Duodenal mucosa (tissue), 2 donors: ENCODE measurements at regions not wholly inside any gene's neighbourhood (a gene's known extent, or its start where the extent isn't known, plus 50 kb on each side); places are given as distances from the start of the nearest gene placed in this dataset.

Experiments
- H3K27ac ChIP-seq: one replicate; pipeline ENCODE4 v1.7.0; 2013; ENCODE audit warnings: low read depth, low read length
- H3K27me3 ChIP-seq, 2 donors: one replicate each; pipeline ENCODE4 v1.7.0; 2013; ENCODE audit warnings: low read length in 2 of 2, control low read depth in 1 of 2; ENCODE audit not compliant: insufficient read depth in 2 of 2, control insufficient read depth in 1 of 2
- H3K36me3 ChIP-seq, 2 donors: one replicate each; pipeline ENCODE4 v1.7.0; 2013; ENCODE audit warnings: low read length in 2 of 2, control low read depth in 1 of 2; ENCODE audit not compliant: insufficient read depth in 2 of 2, control insufficient read depth in 1 of 2
- H3K4me1 ChIP-seq, 2 donors: one replicate each; pipeline ENCODE4 v1.7.0; 2013; ENCODE audit warnings: low read length in 2 of 2, control low read depth in 1 of 2; ENCODE audit not compliant: insufficient read depth in 2 of 2, control insufficient read depth in 1 of 2
- H3K4me3 ChIP-seq, 2 donors: one replicate each; pipeline ENCODE4 v1.7.0; 2013; ENCODE audit warnings: low read length in 2 of 2, low read depth in 1 of 2
- H3K9ac ChIP-seq, 2 donors: one replicate each; pipeline ENCODE4 v1.7.0; 2013; ENCODE audit warnings: low read length in 2 of 2, low read depth in 1 of 2
- H3K9me3 ChIP-seq, 2 donors: one replicate each; pipeline ENCODE4 v1.7.0; 2013; ENCODE audit warnings: low read length in 2 of 2, control low read depth in 1 of 2; ENCODE audit not compliant: control insufficient read depth in 1 of 2

- no peaks in the 10 kb centered on the region for H3K4me1 ChIP-seq
- H3K36me3 ChIP-seq, result no peaks in the 10 kb centered on the region
- no peak overlapping the region for H3K27ac ChIP-seq
- no peak overlapping the region for H3K9ac ChIP-seq
- no peak overlapping the region for H3K4me3 ChIP-seq
- no peaks in the 10 kb centered on the region for H3K27me3 ChIP-seq
- no peaks in the 10 kb centered on the region for H3K9me3 ChIP-seq
These were observed 183.6 kb upstream of the NR5A2 start for GRCh38 chr1:199843861-199844260.

DNA sequence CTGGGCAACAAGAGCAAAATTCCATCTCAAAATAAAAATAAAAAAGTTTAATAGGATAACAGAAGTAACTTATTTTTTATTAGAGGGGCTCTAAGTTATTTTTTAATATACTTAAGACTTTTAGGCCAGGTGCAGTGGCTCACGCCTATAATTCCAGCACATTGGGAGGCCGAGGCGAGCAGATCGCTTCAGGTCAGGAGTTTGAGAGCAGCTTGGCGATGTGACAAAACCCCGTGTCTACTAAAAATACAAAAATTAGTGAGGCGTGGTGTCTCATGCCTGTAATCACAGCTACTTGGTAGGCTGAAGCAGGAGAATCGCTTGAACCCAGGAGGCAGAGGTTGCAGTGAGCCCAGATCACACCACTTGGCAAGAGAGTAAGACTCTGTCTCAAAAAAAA is 180.5 kb upstream of the NR5A2 start:
- Histone ChIP-seq H3K9ac (no peak overlapping the region), H3K9me3 (no peaks in the 10 kb centered on the region), H3K36me3 (no peaks in the 10 kb centered on the region), H3K4me1 (no peaks in the 10 kb centered on the region), H3K27ac (no peak overlapping the region), H3K4me3 (no peak overlapping the region), H3K27me3 (no peaks in the 10 kb centered on the region)

GRCh38 chr1:199851439-199852140 is 175.9 kb upstream of the NR5A2 start:
- Histone ChIP-seq H3K27me3 (no peaks in the 10 kb centered on the region), H3K4me3 (no peak overlapping the region), H3K36me3 (no peaks in the 10 kb centered on the region), H3K9me3 (no peaks in the 10 kb centered on the region), H3K27ac (no peak overlapping the region), H3K9ac (no peak overlapping the region), H3K4me1 (no peaks in the 10 kb centered on the region)

DNA sequence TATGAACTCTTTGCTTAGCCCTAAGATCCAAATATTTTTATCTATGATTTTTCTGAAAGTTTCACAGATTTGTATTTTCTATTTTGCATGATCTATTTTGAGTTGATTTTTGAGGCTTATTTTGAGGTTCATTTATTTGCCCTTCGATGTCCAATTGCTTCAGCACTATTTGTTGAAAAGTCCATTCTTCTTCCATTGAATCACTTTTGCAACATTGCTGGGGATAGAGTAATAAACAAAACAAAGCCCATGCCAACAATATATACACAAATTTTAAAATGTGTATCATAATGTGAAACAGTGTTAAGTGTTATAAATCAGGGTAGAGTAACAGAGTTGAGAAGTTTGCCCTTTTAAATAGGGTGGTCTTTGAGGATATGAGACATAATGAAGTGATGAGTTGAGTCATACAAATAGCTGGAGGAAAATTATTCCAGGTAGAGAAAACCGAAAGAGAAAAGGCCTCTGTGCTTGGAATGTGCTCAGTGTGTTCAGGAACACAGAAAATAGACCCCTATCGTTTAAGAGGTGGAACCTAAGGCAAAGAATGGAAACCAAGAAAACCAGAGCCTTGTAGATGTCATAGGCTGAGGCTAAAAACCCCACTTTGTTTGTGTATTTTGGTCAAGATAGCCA is 172.7 kb upstream of the NR5A2 start:
- H3K36me3 ChIP-seq, result no peaks in the 10 kb centered on the region
- no peak overlapping the region for H3K9ac ChIP-seq
- no peaks in the 10 kb centered on the region for H3K27me3 ChIP-seq

GRCh38 chr1:199855580-199855979 is 171.9 kb upstream of the NR5A2 start:
- Histone ChIP-seq H3K36me3 (no peaks in the 10 kb centered on the region), H3K4me1 (no peaks in the 10 kb centered on the region), H3K27me3 (no peaks in the 10 kb centered on the region), H3K4me3 (no peak overlapping the region), H3K9ac (no peak overlapping the region), H3K9me3 (no peaks in the 10 kb centered on the region), H3K27ac (no peak overlapping the region)

More for the DNA sequence above, 172.7 kb upstream of the NR5A2 start:
- Histone ChIP-seq H3K9me3 (no peaks in the 10 kb centered on the region), H3K4me1 (no peaks in the 10 kb centered on the region), H3K4me3 (no peak overlapping the region), H3K27ac (no peak overlapping the region)

DNA sequence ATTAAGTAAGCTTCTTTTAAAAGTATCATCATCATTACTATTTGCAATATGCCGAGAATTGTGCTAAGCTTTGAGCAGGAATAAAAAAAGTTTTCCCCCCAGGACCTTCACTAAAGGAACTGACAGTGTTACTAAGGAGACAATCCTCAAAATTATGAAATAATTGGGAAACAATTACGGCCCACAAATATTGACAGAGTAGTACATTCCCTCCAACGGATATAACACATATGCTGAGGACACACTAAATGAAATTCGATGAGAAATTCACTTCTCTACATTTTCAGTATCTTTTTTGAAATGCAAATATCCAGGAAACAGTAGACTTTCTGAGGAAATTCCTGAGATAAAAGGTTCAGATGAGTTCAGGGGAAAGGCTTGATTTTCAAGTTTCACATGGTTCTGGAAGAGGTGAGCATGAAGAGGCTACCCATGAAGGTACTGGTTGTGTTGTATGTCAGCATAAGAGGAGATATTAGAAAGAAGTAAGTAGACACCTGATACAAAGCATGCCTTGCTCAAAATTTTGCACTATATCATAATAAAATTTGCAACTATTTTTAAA is 171.2 kb upstream of the NR5A2 start:
- no peaks in the 10 kb centered on the region for H3K36me3 ChIP-seq

DNA sequence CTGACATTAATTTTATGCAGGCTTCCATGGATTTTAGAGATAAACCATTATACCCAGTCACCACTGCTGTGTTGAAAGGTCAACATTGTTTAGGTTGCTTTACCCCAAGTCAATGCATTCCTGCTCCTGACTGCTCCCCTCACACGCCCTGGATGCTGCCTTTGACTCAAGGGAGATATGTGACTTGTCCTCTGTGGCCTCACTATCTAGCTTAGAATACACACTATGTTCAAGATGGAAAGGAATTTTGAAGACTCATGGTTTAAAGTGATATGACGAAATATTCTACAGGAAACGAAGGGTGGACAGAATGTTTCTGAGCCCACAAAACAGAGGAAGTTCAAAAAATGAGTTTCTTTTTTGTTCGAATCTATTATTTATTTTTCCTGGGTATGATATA is 170.4 kb upstream of the NR5A2 start:
- Histone ChIP-seq H3K27ac (no peak overlapping the region), H3K27me3 (no peaks in the 10 kb centered on the region), H3K4me3 (no peak overlapping the region), H3K36me3 (no peaks in the 10 kb centered on the region), H3K4me1 (no peaks in the 10 kb centered on the region), H3K9ac (no peak overlapping the region), H3K9me3 (no peaks in the 10 kb centered on the region)

More for the DNA sequence above, 171.2 kb upstream of the NR5A2 start:
- Histone ChIP-seq H3K9ac (no peak overlapping the region), H3K27ac (no peak overlapping the region), H3K27me3 (no peaks in the 10 kb centered on the region), H3K4me1 (no peaks in the 10 kb centered on the region), H3K9me3 (no peaks in the 10 kb centered on the region), H3K4me3 (no peak overlapping the region)

DNA sequence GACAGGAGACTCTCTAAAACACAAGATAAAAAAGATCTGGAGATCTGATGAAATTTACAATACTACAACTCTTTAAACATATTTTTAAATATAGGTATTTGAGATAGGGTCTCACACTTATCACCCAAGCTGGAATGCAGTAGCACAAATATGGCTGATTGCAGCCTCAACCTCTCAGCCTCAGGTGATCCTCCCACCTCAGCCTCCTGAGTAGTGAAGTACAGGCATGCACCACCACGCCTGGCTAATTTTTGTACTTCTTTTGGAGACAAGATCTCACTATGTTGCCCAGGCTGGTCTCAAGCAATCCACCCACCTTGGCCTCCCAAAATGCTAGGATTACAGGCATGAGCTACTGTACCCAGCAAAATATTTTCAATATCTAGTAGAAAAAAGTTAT is 170.0 kb upstream of the NR5A2 start:
- H3K4me1 ChIP-seq, result no peaks in the 10 kb centered on the region
- no peaks in the 10 kb centered on the region for H3K9me3 ChIP-seq
- H3K9ac ChIP-seq, result no peak overlapping the region
- H3K27me3 ChIP-seq, result no peaks in the 10 kb centered on the region
- no peak overlapping the region for H3K4me3 ChIP-seq
- H3K36me3 ChIP-seq, result no peaks in the 10 kb centered on the region
- H3K27ac ChIP-seq, result no peak overlapping the region

DNA sequence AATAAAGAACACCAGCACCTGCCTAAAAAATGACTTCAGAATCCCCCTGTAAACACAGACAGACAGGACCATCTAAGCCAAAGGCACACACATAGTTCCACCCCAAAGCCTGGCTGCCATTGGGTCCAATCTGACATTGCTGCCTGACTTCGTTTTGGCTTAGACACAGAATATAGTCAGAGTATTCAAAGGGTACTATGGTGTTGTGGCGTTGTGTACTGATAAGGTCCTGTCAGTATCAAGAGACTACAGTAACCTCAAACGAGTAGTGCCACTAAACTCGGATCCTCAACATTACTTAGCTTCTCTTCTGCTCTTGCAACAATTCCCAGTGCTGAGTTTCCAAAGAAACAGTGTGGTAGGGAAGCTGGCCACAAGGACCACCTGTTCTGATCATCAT is 169.3 kb upstream of the NR5A2 start:
- Histone ChIP-seq H3K9me3 (no peaks in the 10 kb centered on the region), H3K9ac (no peak overlapping the region), H3K36me3 (no peaks in the 10 kb centered on the region), H3K27me3 (no peaks in the 10 kb centered on the region), H3K27ac (no peak overlapping the region), H3K4me3 (no peak overlapping the region), H3K4me1 (no peaks in the 10 kb centered on the region)

DNA sequence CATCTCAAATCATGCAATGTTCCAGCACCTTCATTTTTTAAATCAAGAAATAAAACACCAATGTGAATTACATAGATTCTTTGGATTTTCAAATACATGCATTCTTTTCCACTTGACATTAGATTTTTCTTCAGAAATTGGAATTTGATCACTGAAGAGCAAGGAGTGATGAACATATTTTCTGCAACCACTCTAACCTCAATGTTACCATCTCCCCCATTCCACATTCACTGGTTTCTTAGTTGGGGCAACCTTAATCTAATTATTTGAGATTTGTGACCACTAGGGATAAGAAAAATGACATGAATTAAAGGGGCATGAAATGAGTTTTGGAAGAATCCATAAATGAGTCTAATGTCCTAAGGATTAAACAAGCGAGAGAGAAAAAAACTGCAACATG is 168.7 kb upstream of the NR5A2 start:
- no peak overlapping the region for H3K9ac ChIP-seq
- no peaks in the 10 kb centered on the region for H3K4me1 ChIP-seq
- H3K27ac ChIP-seq, result no peak overlapping the region
- no peak overlapping the region for H3K4me3 ChIP-seq
- H3K27me3 ChIP-seq, result no peaks in the 10 kb centered on the region
- no peaks in the 10 kb centered on the region for H3K36me3 ChIP-seq
- H3K9me3 ChIP-seq, result no peaks in the 10 kb centered on the region
